Keratinocyte (primary cell): ENCODE measurements at regions not wholly inside any gene's neighbourhood (a gene's known extent, or its start where the extent isn't known, plus 50 kb on each side); places are given as distances from the start of the nearest gene placed in this dataset.

ENCODE experiments used
- DNase-seq: peaks from one replicate; pipeline ENCODE4 v3.0.0-alpha.2; 2011; ENCODE audit warnings: low read depth, missing footprints, low spot score
- FAIRE-seq: peaks from 2 replicates; lab custom pipeline; 2011; peaks lifted over from hg19 to GRCh38; lab: Jason Lieb, UNC
- H2AFZ ChIP-seq: 2 replicates; pipeline ENCODE4 v1.6.0; 2012; ENCODE audit warnings: low read length, control low read depth, inconsistent platforms; ENCODE audit not compliant: control insufficient read depth
- H3K27ac ChIP-seq: 2 replicates; pipeline ENCODE4 v1.5.1; 2011; ENCODE audit warnings: low read length; ENCODE audit not compliant: control insufficient read depth, insufficient read depth
- H3K27me3 ChIP-seq: 3 replicates; pipeline ENCODE4 v1.6.0; 2011; ENCODE audit warnings: low read length; ENCODE audit not compliant: control insufficient read depth, insufficient read depth; ENCODE audit errors: extremely low read depth
- H3K36me3 ChIP-seq, 2 experiments: 2 replicates in 1 of 2; 3 replicates in 1 of 2; pipeline ENCODE4 v1.5.1; 2011; ENCODE audit warnings: low read length in 2 of 2, mild to moderate bottlenecking in 1 of 2; ENCODE audit not compliant: control insufficient read depth in 2 of 2, insufficient read depth in 2 of 2; ENCODE audit errors: extremely low read depth in 1 of 2
- H3K4me1 ChIP-seq: 3 replicates; pipeline ENCODE4 v1.5.1; 2011; ENCODE audit warnings: low read length; ENCODE audit not compliant: control insufficient read depth, insufficient read depth; ENCODE audit errors: extremely low read depth
- H3K4me2 ChIP-seq: 3 replicates; pipeline ENCODE4 v1.6.0; 2011; ENCODE audit warnings: low read depth, low read length; ENCODE audit not compliant: control insufficient read depth, insufficient read depth; ENCODE audit errors: extremely low read depth
- H3K4me3 ChIP-seq, 3 experiments: fragments of 200-600 bp in 1 of 3; sonication (generic) in 1 of 3; 2 replicates in 2 of 3; 3 replicates in 1 of 3; pipeline ENCODE4 v1.5.1; 2011 to 2016; ENCODE audit warnings: low read length in 3 of 3, mild to moderate bottlenecking in 3 of 3, control low read depth in 2 of 3, inconsistent platforms in 1 of 3, low read depth in 1 of 3, mixed read lengths in 1 of 3, mixed run types in 1 of 3, moderate library complexity in 1 of 3; ENCODE audit not compliant: control insufficient read depth in 2 of 3, insufficient read depth in 2 of 3; ENCODE audit errors: extremely low read depth in 1 of 3
- H3K79me2 ChIP-seq: 2 replicates; pipeline ENCODE4 v1.6.0; 2012; ENCODE audit warnings: low read length; ENCODE audit not compliant: control insufficient read depth, insufficient read depth
- H3K9ac ChIP-seq: 3 replicates; pipeline ENCODE4 v1.6.0; 2011; ENCODE audit warnings: low read length; ENCODE audit not compliant: control insufficient read depth, insufficient read depth; ENCODE audit errors: extremely low read depth
- H3K9me1 ChIP-seq: 3 replicates; pipeline ENCODE4 v1.6.0; 2011; ENCODE audit warnings: low read length; ENCODE audit not compliant: control insufficient read depth, insufficient read depth; ENCODE audit errors: extremely low read depth
- H3K9me3 ChIP-seq: 2 replicates; pipeline ENCODE4 v1.5.1; 2012; ENCODE audit warnings: low read depth, low read length; ENCODE audit not compliant: control insufficient read depth
- H4K20me1 ChIP-seq: 3 replicates; pipeline ENCODE4 v1.6.0; 2011; ENCODE audit warnings: low read length; ENCODE audit not compliant: control insufficient read depth, insufficient read depth; ENCODE audit errors: extremely low read depth
- EZH2 ChIP-seq: IDR thresholded peaks from one replicate; pipeline ENCODE4 v1.6.1; 2012; ENCODE audit warnings: inconsistent platforms, mild to moderate bottlenecking, low read length, moderate library complexity
- dilution Hi-C: fragments of 300-500 bp; cut with MboI; formaldehyde crosslinking; loops from one replicate; pipeline ENCODE4 v1.7.0; 2020; ENCODE audit warnings: low sequenced_read_pairs; ENCODE audit not compliant: extremely low pct_ligation_motif_present
- TF ChIP-seq, protein P1 (sequence below), 3 experiments: IDR thresholded peaks in 1 of 3; conservative IDR thresholded peaks in 1 of 3; optimal IDR thresholded peaks in 1 of 3; 2 replicates in 2 of 3; 3 replicates in 1 of 3; pipeline versions ENCODE3 to v1.5.1; 2011; ENCODE audit warnings: low read length in 3 of 3, mild to moderate bottlenecking in 3 of 3, moderate library complexity in 2 of 3, control low read depth in 1 of 3, inconsistent platforms in 1 of 3; ENCODE audit not compliant: insufficient read depth in 2 of 3; ENCODE audit errors: extremely low read depth in 1 of 3

DNA sequence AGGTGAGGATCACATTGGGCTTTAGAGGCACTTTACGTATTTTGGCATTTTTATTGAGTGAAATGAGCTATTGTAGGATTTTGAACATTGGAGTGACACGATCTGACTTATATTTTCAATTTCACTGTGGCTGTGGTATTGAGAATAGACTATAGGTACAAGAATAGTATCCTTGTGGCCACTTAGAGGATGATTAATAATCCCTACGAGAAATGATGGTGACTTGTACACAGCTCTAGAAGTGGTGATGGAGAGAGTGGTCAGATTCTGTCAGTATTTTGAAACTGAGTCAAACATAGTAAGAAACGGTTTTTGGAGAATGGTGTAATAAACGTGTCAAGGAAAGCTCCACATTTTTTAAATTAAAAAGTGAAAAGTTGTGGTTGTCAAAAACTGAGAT is 494.7 kb downstream of the EPHA5 start:
- dilution Hi-C loops = no loop called here
- no peaks in the 10 kb centered on the region for H3K79me2 ChIP-seq
- H3K9me1 ChIP-seq = no peaks in the 10 kb centered on the region
- H3K4me3 ChIP-seq = no peak overlapping the region
- FAIRE-seq = no peak
- TF ChIP-seq, protein P1, sequence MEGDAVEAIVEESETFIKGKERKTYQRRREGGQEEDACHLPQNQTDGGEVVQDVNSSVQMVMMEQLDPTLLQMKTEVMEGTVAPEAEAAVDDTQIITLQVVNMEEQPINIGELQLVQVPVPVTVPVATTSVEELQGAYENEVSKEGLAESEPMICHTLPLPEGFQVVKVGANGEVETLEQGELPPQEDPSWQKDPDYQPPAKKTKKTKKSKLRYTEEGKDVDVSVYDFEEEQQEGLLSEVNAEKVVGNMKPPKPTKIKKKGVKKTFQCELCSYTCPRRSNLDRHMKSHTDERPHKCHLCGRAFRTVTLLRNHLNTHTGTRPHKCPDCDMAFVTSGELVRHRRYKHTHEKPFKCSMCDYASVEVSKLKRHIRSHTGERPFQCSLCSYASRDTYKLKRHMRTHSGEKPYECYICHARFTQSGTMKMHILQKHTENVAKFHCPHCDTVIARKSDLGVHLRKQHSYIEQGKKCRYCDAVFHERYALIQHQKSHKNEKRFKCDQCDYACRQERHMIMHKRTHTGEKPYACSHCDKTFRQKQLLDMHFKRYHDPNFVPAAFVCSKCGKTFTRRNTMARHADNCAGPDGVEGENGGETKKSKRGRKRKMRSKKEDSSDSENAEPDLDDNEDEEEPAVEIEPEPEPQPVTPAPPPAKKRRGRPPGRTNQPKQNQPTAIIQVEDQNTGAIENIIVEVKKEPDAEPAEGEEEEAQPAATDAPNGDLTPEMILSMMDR (optimal IDR thresholded peaks at IDR 0.05 in 1 of 3, IDR thresholded peaks at IDR 0.05 in 1 of 3, conservative IDR thresholded peaks at IDR 0.05 in 1 of 3; ENCODE audit: extremely low read depth in 1 of 3, insufficient read depth in 2 of 3, low read length in 3 of 3) = no peak
- no peak for TF ChIP-seq EZH2
- no peak overlapping the region for H3K4me2 ChIP-seq
- H2AFZ ChIP-seq = no peak overlapping the region
- H3K27me3 ChIP-seq = no peaks in the 10 kb centered on the region
- H3K9ac ChIP-seq = no peak overlapping the region
- H3K27ac ChIP-seq = no peak overlapping the region
- no peak for DNase-seq
- no peaks in the 10 kb centered on the region for H3K9me3 ChIP-seq
- no peaks in the 10 kb centered on the region for H4K20me1 ChIP-seq
- H3K36me3 ChIP-seq = no peaks in the 10 kb centered on the region
- H3K4me1 ChIP-seq = no peaks in the 10 kb centered on the region

DNA sequence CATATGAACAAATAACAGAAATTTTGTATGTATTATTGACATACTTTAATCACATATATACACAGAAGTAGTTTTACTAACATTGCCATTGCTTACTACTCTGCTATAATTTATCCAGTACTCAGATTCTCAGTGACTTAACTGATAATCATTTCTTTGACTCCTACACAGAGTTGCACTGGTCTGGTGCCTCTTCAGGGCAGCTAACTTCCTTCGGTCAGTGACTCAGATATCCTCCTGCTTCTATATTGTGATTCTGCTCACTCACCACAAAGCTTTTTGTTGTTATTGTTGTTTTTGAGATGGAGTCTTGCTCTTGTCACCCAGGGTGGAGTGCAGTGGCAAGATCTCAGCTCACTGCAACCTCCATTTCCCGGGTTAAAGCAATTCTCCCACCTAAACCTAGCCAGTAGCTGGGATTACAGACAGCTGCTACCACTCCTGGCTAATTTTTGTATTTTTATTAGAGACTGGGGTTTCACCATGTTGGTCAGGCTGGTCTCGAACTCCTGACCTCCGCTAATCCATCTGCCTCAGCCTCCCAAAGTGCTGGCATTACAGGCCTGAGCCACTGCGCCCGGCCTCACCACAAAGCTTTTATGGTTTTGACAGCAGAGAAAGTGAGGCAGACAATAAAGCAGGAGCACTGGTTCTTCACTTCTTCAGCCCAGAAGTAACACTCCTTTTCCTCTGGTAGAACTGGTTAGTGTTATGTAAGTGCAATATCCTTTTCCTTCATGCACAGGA is 499.3 kb downstream of the EPHA5 start:
- H2AFZ ChIP-seq = no peak overlapping the region
- no peaks in the 10 kb centered on the region for H3K27me3 ChIP-seq
- TF ChIP-seq, protein P1 (optimal IDR thresholded peaks at IDR 0.05 in 1 of 3, IDR thresholded peaks at IDR 0.05 in 1 of 3, conservative IDR thresholded peaks at IDR 0.05 in 1 of 3; ENCODE audit: extremely low read depth in 1 of 3, insufficient read depth in 2 of 3, low read length in 3 of 3) = no peak
- no peak for TF ChIP-seq EZH2
- no peaks in the 10 kb centered on the region for H3K36me3 ChIP-seq
- DNase-seq (no peak), FAIRE-seq (no peak)
- no peaks in the 10 kb centered on the region for H3K79me2 ChIP-seq
- no peak overlapping the region for H3K4me3 ChIP-seq
- no peaks in the 10 kb centered on the region for H3K9me3 ChIP-seq
- H3K9me1 ChIP-seq = no peaks in the 10 kb centered on the region
- no peak overlapping the region for H3K9ac ChIP-seq
- H3K4me2 ChIP-seq = no peak overlapping the region
- H3K4me1 ChIP-seq = no peaks in the 10 kb centered on the region
- no peaks in the 10 kb centered on the region for H4K20me1 ChIP-seq
- dilution Hi-C loops = no loop called here
- no peak overlapping the region for H3K27ac ChIP-seq
